Adipocyte (in vitro differentiated cells): ENCODE measurements at regions not wholly inside any gene's neighbourhood (a gene's known extent, or its start where the extent isn't known, plus 50 kb on each side); places are given as distances from the start of the nearest gene placed in this dataset.
"Not testable (repeated sequence)": the region's sequence is repeated elsewhere in the genome, so short reads cannot be mapped to it uniquely, and the experiment has no call there.

Experiments
- DNase-seq: peaks from one replicate; pipeline ENCODE4 v3.0.0-alpha.2; 2015; ENCODE audit warnings: low read depth
- H3K27me3 ChIP-seq: replicated peaks from 2 replicates; pipeline ENCODE4 v1.7.0; 2013; ENCODE audit warnings: mild to moderate bottlenecking, low read length, moderate library complexity; ENCODE audit not compliant: control insufficient read depth, insufficient read depth
- H3K36me3 ChIP-seq: 2 replicates; pipeline ENCODE4 v1.7.0; 2013; ENCODE audit warnings: low read length, mild to moderate bottlenecking, moderate library complexity; ENCODE audit not compliant: control insufficient read depth, insufficient read depth, severe bottlenecking
- H3K4me1 ChIP-seq: 2 replicates; pipeline ENCODE4 v1.7.0; 2013; ENCODE audit warnings: mild to moderate bottlenecking, low read length, moderate library complexity; ENCODE audit not compliant: control insufficient read depth, insufficient read depth
- H3K4me3 ChIP-seq: 2 replicates; pipeline ENCODE4 v1.7.0; 2013; ENCODE audit warnings: mild to moderate bottlenecking, low read length, moderate library complexity
- H3K9ac ChIP-seq: 2 replicates; pipeline ENCODE4 v1.7.0; 2013; ENCODE audit warnings: mild to moderate bottlenecking, low read length, moderate library complexity
- H3K9me3 ChIP-seq: 2 replicates; pipeline ENCODE4 v1.7.0; 2013; ENCODE audit warnings: mild to moderate bottlenecking, low read length, moderate library complexity; ENCODE audit not compliant: control insufficient read depth

GRCh38 chr18:1017227-1018058 lies 112.8 kb downstream of the ADCYAP1 start:
- Histone ChIP-seq H3K4me3 (no peak overlapping the region), H3K9ac (no peak overlapping the region), H3K9me3 (no peaks in the 10 kb centered on the region), H3K27me3 (no peaks in the 10 kb centered on the region), H3K36me3 (no peaks in the 10 kb centered on the region), H3K4me1 (peaks cover 32% of the 10 kb centered on the region)
- no peak for DNase-seq

- Histone ChIP-seq H3K36me3 (no peaks in the 10 kb centered on the region), H3K9me3 (no peaks in the 10 kb centered on the region), H3K4me1 (peaks cover 32% of the 10 kb centered on the region), H3K4me3 (no peak overlapping the region), H3K9ac (no peak overlapping the region), H3K27me3 (no peaks in the 10 kb centered on the region)
- peak; percentile 42 for DNase-seq
These were observed 113.6 kb downstream of the ADCYAP1 start for GRCh38 chr18:1018181-1018681.

GRCh38 chr18:1019191-1019590 lies 114.5 kb downstream of the ADCYAP1 start:
- no peaks in the 10 kb centered on the region for H3K27me3 ChIP-seq
- no peaks in the 10 kb centered on the region for H3K9me3 ChIP-seq
- H3K4me1 ChIP-seq: peaks cover 28% of the 10 kb centered on the region
- no peak overlapping the region for H3K4me3 ChIP-seq
- no peaks in the 10 kb centered on the region for H3K36me3 ChIP-seq
- DNase-seq: no peak
- no peak overlapping the region for H3K9ac ChIP-seq

GRCh38 chr18:1020731-1021344 lies 116.2 kb downstream of the ADCYAP1 start:
- no peak overlapping the region for H3K9ac ChIP-seq
- no peaks in the 10 kb centered on the region for H3K27me3 ChIP-seq
- H3K4me1 ChIP-seq: peaks cover 11% of the 10 kb centered on the region
- H3K9me3 ChIP-seq: no peaks in the 10 kb centered on the region
- H3K4me3 ChIP-seq: no peak overlapping the region
- no peak for DNase-seq
- no peaks in the 10 kb centered on the region for H3K36me3 ChIP-seq

- Histone ChIP-seq H3K9me3 (no peaks in the 10 kb centered on the region), H3K27me3 (no peaks in the 10 kb centered on the region), H3K4me1 (no peaks in the 10 kb centered on the region), H3K4me3 (no peak overlapping the region), H3K36me3 (no peaks in the 10 kb centered on the region), H3K9ac (no peak overlapping the region)
- no peak for DNase-seq
These were observed 122.3 kb downstream of the ADCYAP1 start for GRCh38 chr18:1026930-1027329.

- H3K36me3 ChIP-seq, H3K4me1 ChIP-seq, DNase-seq, H3K27me3 ChIP-seq, H3K4me3 ChIP-seq, H3K9ac ChIP-seq, H3K9me3 ChIP-seq: not testable (repeated sequence)
These were observed 128.4 kb downstream of the ADCYAP1 start for GRCh38 chr18:1033092-1033491.

GRCh38 chr18:1034971-1035370 lies 130.3 kb downstream of the ADCYAP1 start:
- Histone ChIP-seq H3K4me1 (no peaks in the 10 kb centered on the region), H3K4me3 (no peak overlapping the region), H3K36me3 (no peaks in the 10 kb centered on the region), H3K9me3 (no peaks in the 10 kb centered on the region), H3K27me3 (no peaks in the 10 kb centered on the region), H3K9ac (no peak overlapping the region)
- no peak for DNase-seq

GRCh38 chr18:1036926-1037325 lies 132.3 kb downstream of the ADCYAP1 start:
- Histone ChIP-seq H3K27me3 (no peaks in the 10 kb centered on the region), H3K4me3 (no peak overlapping the region), H3K9ac (no peak overlapping the region), H3K4me1 (no peaks in the 10 kb centered on the region), H3K36me3 (no peaks in the 10 kb centered on the region), H3K9me3 (peaks cover 12% of the 10 kb centered on the region)
- DNase-seq: no peak

- Histone ChIP-seq H3K4me1 (no peaks in the 10 kb centered on the region), H3K9me3 (peaks cover 15% of the 10 kb centered on the region), H3K4me3 (no peak overlapping the region), H3K9ac (no peak overlapping the region), H3K27me3 (no peaks in the 10 kb centered on the region), H3K36me3 (no peaks in the 10 kb centered on the region)
- no peak for DNase-seq
These were observed 133.1 kb downstream of the ADCYAP1 start for GRCh38 chr18:1037776-1038175.

GRCh38 chr18:1039421-1039820 lies 134.8 kb downstream of the ADCYAP1 start:
- Histone ChIP-seq H3K4me1 (no peaks in the 10 kb centered on the region), H3K27me3 (no peaks in the 10 kb centered on the region), H3K4me3 (no peak overlapping the region), H3K9me3 (peaks cover 15% of the 10 kb centered on the region), H3K9ac (no peak overlapping the region), H3K36me3 (no peaks in the 10 kb centered on the region)
- no peak for DNase-seq

- H3K4me1 ChIP-seq, H3K36me3 ChIP-seq, H3K27me3 ChIP-seq, H3K4me3 ChIP-seq, DNase-seq, H3K9ac ChIP-seq: not testable (repeated sequence)
- peaks cover 15% of the 10 kb centered on the region for H3K9me3 ChIP-seq
These were observed 138.4 kb downstream of the ADCYAP1 start for GRCh38 chr18:1043039-1043438.
